Skeletal muscle satellite cell (primary cell): ENCODE measurements at regions not wholly inside any gene's neighbourhood (a gene's known extent, or its start where the extent isn't known, plus 50 kb on each side); places are given as distances from the start of the nearest gene placed in this dataset.
A peak's percentile ranks its signal among the peaks of the same experiment; 100 is the strongest.

ENCODE experiments used
- H3K27me3 ChIP-seq: 2 replicates; pipeline ENCODE4 v1.7.0; 2013; ENCODE audit warnings: low read length; ENCODE audit not compliant: control insufficient read depth, insufficient read depth
- H3K36me3 ChIP-seq: 2 replicates; pipeline ENCODE4 v1.7.0; 2013; ENCODE audit warnings: mild to moderate bottlenecking, control low read depth, low read length; ENCODE audit not compliant: insufficient read depth
- H3K4me1 ChIP-seq: 2 replicates; pipeline ENCODE4 v1.7.0; 2013; ENCODE audit warnings: low read length; ENCODE audit not compliant: control insufficient read depth, insufficient read depth
- H3K4me2 ChIP-seq: 2 replicates; pipeline ENCODE4 v1.7.0; 2013; ENCODE audit warnings: mild to moderate bottlenecking, low read length
- H3K4me3 ChIP-seq: 2 replicates; pipeline ENCODE4 v1.7.0; 2013; ENCODE audit warnings: low read length
- H3K9ac ChIP-seq: 2 replicates; pipeline ENCODE4 v1.7.0; 2013; ENCODE audit warnings: mild to moderate bottlenecking, low read depth, low read length, moderate library complexity
- H3K9me3 ChIP-seq: replicated peaks from 2 replicates; pipeline ENCODE4 v1.7.0; 2013; ENCODE audit warnings: mild to moderate bottlenecking, control low read depth, low read length

- peak overlapping the region; percentile 27 for H3K9ac ChIP-seq
- H3K9me3 ChIP-seq: no peaks in the 10 kb centered on the region
- H3K36me3 ChIP-seq: no peaks in the 10 kb centered on the region
- peaks cover 44% of the 10 kb centered on the region for H3K4me1 ChIP-seq
- H3K4me3 ChIP-seq: no peak overlapping the region
- H3K27me3 ChIP-seq: no peaks in the 10 kb centered on the region
- no peak overlapping the region for H3K4me2 ChIP-seq
Measured at GRCh38 chr13:40230833-40231266, 435.6 kb downstream of the FOXO1 start.

DNA sequence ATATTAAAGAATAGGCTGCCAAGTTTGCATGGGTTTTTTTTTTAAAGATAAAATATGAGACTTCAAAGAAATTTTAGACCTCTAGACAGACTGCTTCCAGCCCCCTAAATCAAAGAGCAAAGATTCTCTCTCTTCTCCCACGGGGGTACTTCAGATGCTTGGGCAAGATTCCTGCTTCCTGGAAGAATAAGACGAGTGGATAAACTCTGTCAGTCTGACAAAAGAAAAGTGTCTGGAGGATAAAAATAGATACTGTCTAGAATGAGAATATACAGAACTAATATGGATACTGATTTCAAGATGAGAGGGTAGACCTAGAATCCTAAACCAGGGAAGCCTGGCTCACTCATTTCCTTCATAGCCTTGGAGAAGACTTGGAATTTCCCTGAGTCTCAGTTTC, 435.1 kb downstream of the FOXO1 start:
- Histone ChIP-seq H3K36me3 (no peaks in the 10 kb centered on the region), H3K9ac (peak overlapping the region; percentile 27), H3K4me1 (peaks cover 47% of the 10 kb centered on the region), H3K9me3 (no peaks in the 10 kb centered on the region), H3K27me3 (no peaks in the 10 kb centered on the region), H3K4me3 (no peak overlapping the region), H3K4me2 (peak overlapping the region; percentile 1)

DNA sequence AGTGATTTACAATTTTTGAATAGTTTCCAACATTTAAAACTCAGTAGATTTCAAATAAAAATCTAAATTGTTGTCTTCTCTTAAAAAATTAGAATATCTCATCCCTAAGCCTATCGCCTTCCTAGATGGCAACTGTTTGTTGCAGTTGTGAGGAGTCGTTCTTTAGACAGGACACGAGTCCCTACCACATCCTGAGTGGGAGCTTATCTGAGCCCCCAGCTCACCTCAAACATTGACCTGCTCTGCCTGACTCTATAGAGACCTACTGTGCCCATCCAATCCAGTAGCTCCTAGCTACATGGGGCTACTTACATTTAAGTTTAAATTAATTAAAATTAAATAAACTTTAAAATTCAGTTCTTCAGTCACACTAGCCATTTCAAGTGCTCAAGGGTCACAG, 434.7 kb downstream of the FOXO1 start:
- Histone ChIP-seq H3K4me3 (no peak overlapping the region), H3K4me2 (no peak overlapping the region), H3K36me3 (no peaks in the 10 kb centered on the region), H3K4me1 (peaks cover 51% of the 10 kb centered on the region), H3K9me3 (no peaks in the 10 kb centered on the region), H3K27me3 (no peaks in the 10 kb centered on the region), H3K9ac (peak overlapping the region; percentile 27)

DNA sequence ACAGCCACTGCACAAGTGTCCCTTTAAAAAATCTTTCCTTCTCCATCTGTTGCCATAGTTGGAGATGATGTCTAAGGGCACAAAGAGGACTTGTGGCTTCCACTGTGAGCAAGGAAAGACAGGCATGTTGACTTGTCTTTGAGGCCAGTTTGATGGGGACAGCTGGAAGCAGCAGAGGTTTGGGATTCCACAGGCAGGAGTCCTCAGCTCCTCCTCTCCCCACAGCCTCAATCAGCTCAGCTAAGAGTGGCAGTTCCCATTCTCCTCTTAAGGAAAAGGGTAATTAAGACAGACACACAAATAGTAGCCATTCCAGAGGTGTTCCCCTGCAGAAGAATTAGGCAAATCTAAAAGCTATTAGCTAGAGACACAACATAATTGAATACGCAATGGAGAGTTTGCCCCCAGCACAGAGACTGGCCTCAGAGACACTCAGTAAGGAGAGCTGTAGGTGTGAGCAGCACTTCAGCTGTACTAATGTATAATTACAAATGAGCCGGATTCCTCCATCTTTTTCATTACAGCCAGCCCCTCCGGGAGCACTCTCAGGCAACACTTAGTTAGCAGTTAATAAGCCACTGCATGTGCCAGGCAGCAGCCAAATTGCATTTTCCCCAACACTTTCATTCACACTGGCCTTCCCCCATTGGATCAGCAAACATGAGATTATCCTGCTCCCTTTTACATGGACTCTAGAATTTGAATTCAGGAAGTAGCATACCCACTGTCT, 434.0 kb downstream of the FOXO1 start:
- Histone ChIP-seq H3K4me1 (peaks cover 58% of the 10 kb centered on the region), H3K4me3 (no peak overlapping the region), H3K9me3 (no peaks in the 10 kb centered on the region), H3K36me3 (no peaks in the 10 kb centered on the region), H3K27me3 (no peaks in the 10 kb centered on the region), H3K9ac (no peak overlapping the region), H3K4me2 (no peak overlapping the region)

DNA sequence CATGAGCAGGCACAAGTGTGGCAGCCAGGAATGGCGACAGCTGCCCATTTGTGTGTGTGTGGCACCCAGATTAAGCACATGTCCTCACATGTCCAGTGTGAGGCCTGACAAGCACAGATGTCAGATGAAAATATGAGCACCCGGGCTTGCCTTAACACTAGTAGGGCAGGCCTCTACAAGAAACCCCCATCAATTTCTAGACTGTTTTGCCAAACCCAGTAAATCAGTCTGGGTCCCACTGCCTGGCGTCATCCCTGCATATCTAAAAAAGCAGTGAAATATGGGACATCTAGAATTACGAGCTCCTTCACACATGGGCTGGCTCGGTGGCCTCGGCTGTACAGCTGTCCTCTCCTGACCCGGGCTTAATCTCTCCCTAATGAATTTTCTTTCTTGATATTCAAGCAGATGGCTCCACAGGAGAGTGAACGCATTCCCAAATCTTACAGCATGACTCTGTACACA, 432.7 kb downstream of the FOXO1 start:
- Histone ChIP-seq H3K36me3 (no peaks in the 10 kb centered on the region), H3K9ac (no peak overlapping the region), H3K4me1 (peaks cover 60% of the 10 kb centered on the region), H3K4me3 (no peak overlapping the region), H3K9me3 (no peaks in the 10 kb centered on the region), H3K27me3 (no peaks in the 10 kb centered on the region), H3K4me2 (no peak overlapping the region)

DNA sequence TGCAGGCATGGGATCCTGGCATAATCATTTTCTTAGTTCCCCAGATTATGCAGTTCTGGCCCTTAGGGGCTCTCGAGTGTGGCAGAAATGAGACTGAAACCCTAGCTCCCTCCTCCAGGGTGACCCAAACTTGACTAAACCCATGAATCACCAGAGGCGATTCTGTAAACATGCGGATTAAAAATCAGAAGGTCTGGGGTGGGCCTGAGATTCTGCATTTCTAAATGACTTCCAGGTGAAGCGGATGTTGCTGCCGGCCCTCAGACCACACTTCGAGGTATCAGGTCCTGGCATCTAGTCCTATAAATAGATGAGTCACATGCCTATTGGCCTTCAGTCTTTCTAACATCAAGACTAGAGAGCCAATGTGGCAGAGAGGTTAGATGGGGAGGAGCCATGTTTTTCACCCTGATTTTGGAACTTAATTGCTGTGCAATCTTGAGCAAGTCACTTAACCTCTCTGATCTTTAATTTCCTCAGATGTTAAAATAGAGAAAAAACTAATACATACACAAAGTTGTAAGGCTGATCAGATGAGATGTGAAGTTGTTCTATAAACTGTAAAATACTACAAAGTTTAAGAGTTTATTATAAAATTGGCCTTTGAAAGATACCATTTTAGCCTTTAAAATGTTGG, 431.2 kb downstream of the FOXO1 start:
- Histone ChIP-seq H3K9me3 (no peaks in the 10 kb centered on the region), H3K4me2 (no peak overlapping the region), H3K4me3 (no peak overlapping the region), H3K4me1 (peaks cover 55% of the 10 kb centered on the region), H3K27me3 (no peaks in the 10 kb centered on the region), H3K9ac (peak overlapping the region; percentile 41), H3K36me3 (no peaks in the 10 kb centered on the region)

DNA sequence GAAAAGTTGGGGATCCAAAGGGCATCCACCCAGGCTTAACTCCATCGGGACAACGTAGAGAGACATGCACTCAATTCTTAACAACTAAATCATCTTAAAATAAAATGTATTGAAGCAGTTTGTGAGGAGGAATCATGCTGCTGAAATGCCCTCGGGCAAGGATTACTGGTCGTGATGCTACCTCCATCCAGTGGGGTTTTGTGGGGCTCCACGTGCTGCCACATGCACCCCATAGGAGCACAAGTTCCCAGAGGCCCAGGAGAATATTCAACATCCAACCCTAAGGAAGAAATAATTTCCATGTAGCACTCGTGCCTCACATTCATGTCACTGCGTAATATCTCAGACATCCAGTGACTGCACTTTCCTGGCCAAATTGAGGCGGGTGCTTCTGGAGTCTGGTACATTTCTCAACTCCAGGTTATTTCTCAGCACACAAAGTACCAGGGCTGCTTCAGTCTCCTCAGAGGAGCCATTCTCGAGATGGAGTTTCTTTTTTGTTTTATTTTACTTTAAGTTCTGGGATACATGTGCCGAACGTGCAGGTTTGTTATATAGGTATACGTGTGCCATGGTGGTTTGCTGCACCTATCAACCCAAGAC, 429.8 kb downstream of the FOXO1 start:
- Histone ChIP-seq H3K36me3 (no peaks in the 10 kb centered on the region), H3K4me3 (no peak overlapping the region), H3K27me3 (no peaks in the 10 kb centered on the region), H3K9ac (peak overlapping the region; percentile 77), H3K9me3 (no peaks in the 10 kb centered on the region), H3K4me1 (peaks cover 44% of the 10 kb centered on the region), H3K4me2 (peak overlapping the region; percentile 68)

GRCh38 chr13:40238761-40239160, 427.7 kb downstream of the FOXO1 start:
- no peaks in the 10 kb centered on the region for H3K27me3 ChIP-seq
- no peaks in the 10 kb centered on the region for H3K36me3 ChIP-seq
- H3K4me2 ChIP-seq: no peak overlapping the region
- peaks cover 35% of the 10 kb centered on the region for H3K4me1 ChIP-seq
- no peak overlapping the region for H3K4me3 ChIP-seq
- no peak overlapping the region for H3K9ac ChIP-seq
- H3K9me3 ChIP-seq: no peaks in the 10 kb centered on the region

- H3K4me2 ChIP-seq: no peak overlapping the region
- no peak overlapping the region for H3K9ac ChIP-seq
- H3K36me3 ChIP-seq: no peaks in the 10 kb centered on the region
- no peak overlapping the region for H3K4me3 ChIP-seq
- H3K4me1 ChIP-seq: peaks cover 23% of the 10 kb centered on the region
- H3K9me3 ChIP-seq: no peaks in the 10 kb centered on the region
- H3K27me3 ChIP-seq: no peaks in the 10 kb centered on the region
Measured at GRCh38 chr13:40240293-40240692, 426.1 kb downstream of the FOXO1 start.

- H3K4me3 ChIP-seq: no peak overlapping the region
Measured at GRCh38 chr13:40241125-40241798, 425.2 kb downstream of the FOXO1 start.

DNA sequence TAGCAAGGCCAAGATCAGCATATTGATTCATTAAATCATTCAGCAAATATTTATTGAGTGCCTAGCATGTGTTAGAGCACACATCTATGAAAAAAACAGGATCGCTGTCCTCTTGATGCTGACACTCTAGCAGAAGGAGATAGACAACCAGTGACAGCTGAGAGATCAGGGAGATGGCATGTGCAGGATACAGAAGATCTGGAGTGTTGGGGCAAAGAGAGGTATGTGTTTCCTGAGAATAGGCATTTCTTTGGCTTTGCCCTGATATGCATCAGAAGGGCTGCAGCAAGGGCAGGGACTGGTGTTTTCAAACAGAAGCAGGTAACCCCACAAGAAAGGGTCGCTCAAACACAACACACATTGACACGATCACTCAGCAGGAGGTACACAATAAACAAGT, 423.4 kb downstream of the FOXO1 start:
- H3K9me3 ChIP-seq: no peaks in the 10 kb centered on the region
- H3K27me3 ChIP-seq: no peaks in the 10 kb centered on the region
- no peak overlapping the region for H3K4me3 ChIP-seq
- H3K9ac ChIP-seq: no peak overlapping the region
- H3K4me2 ChIP-seq: no peak overlapping the region
- H3K4me1 ChIP-seq: peaks cover 17% of the 10 kb centered on the region
- no peaks in the 10 kb centered on the region for H3K36me3 ChIP-seq

More at GRCh38 chr13:40241125-40241798, 425.2 kb downstream of the FOXO1 start:
- Histone ChIP-seq H3K4me1 (peaks cover 21% of the 10 kb centered on the region), H3K36me3 (no peaks in the 10 kb centered on the region), H3K27me3 (no peaks in the 10 kb centered on the region), H3K9ac (no peak overlapping the region), H3K9me3 (no peaks in the 10 kb centered on the region), H3K4me2 (no peak overlapping the region)
